HepG2 (cell line): ENCODE measurements at regions not wholly inside any gene's neighbourhood (a gene's known extent, or its start where the extent isn't known, plus 50 kb on each side); places are given as distances from the start of the nearest gene placed in this dataset.
A peak's percentile ranks its signal among the peaks of the same experiment; 100 is the strongest.

Experiments used
- ATAC-seq: fragments of 200-7000 bp; cut with Tn5 transposase; 3 replicates; pipeline ENCODE4 v1.9.1; 2020; ENCODE audit warnings: mild to moderate bottlenecking, moderate library complexity
- BruUV-seq: library from RNA; stranded (reverse); fragments of 400-500 nt; replicated peaks from 2 replicates; lab custom pipeline; 2021; lab: Mats Ljungman, UMichigan
- CTCF ChIA-PET: fragments of 300-600 bp; formaldehyde crosslinking; extraction: SDS; loops from one replicate; lab custom pipeline; 2021; ENCODE audit warnings: low total read pairs, inconsistent platforms, low intra/inter-chr PET ratio; lab: Yijun Ruan, JAX
- POLR2A ChIA-PET: fragments of 350-600 bp; sonication (Branson Sonifier 250); formaldehyde crosslinking; loops from one replicate; lab custom pipeline; 2020; ENCODE audit warnings: antibody characterized with exemption, inconsistent platforms; lab: Yijun Ruan, JAX
- DNase-seq: peaks from one replicate; pipeline ENCODE4 v3.0.0-alpha.2; 2015; ENCODE audit warnings: low spot score
- FAIRE-seq: peaks from 3 replicates; lab custom pipeline; 2011; peaks lifted over from hg19 to GRCh38; lab: Jason Lieb, UNC
- H2AFZ ChIP-seq: one replicate; pipeline ENCODE4 v1.6.1; 2011; ENCODE audit warnings: low read length, inconsistent platforms
- H3K27ac ChIP-seq: fragments of 300-600 bp; 3 replicates; pipeline ENCODE4 v1.8.0; 2011; ENCODE audit warnings: mixed run types, mild to moderate bottlenecking, mixed read lengths, low read length, inconsistent platforms; ENCODE audit not compliant: insufficient read depth; ENCODE audit errors: extremely low read length
- H3K27me3 ChIP-seq, 2 experiments: fragments of 200-600 bp in 1 of 2; 2 replicates in 1 of 2; 3 replicates in 1 of 2; pipeline versions ENCODE4 v1.6.0 to v1.8.0; 2011; ENCODE audit warnings: low read length in 2 of 2, mild to moderate bottlenecking in 2 of 2, moderate library complexity in 2 of 2, inconsistent platforms in 1 of 2; ENCODE audit not compliant: insufficient read depth in 2 of 2, control insufficient read depth in 1 of 2
- H3K36me3 ChIP-seq, 2 experiments: fragments of 200-600 bp in 1 of 2; replicated peaks in 1 of 2; 2 replicates in 1 of 2; 3 replicates in 1 of 2; pipeline versions ENCODE4 v1.5.1 to v1.8.0; 2011; ENCODE audit warnings: low read length in 2 of 2, inconsistent platforms in 1 of 2; ENCODE audit not compliant: insufficient read depth in 2 of 2, control insufficient read depth in 1 of 2
- H3K4me1 ChIP-seq: 2 replicates; pipeline ENCODE4 v1.5.1; 2012; ENCODE audit warnings: low read length, inconsistent platforms; ENCODE audit not compliant: insufficient read depth
- H3K4me2 ChIP-seq: 2 replicates; pipeline ENCODE4 v1.6.0; 2011; ENCODE audit warnings: low read depth, low read length, inconsistent platforms
- H3K4me3 ChIP-seq, 3 experiments: fragments of 200-600 bp in 1 of 3; sonication (generic), shearing (Covaris generic) in 1 of 3; replicated peaks in 1 of 3; 2 replicates each; pipeline ENCODE4 v1.5.1; 2011 to 2016; ENCODE audit warnings: low read length in 3 of 3, inconsistent platforms in 2 of 3, low read depth in 2 of 3, mild to moderate bottlenecking in 2 of 3, control low read depth in 1 of 3, mixed read lengths in 1 of 3; ENCODE audit not compliant: insufficient read depth in 1 of 3
- H3K79me2 ChIP-seq: one replicate; pipeline ENCODE4 v1.6.1; 2011; ENCODE audit warnings: low read length, inconsistent platforms; ENCODE audit not compliant: insufficient read depth
- H3K9ac ChIP-seq: 2 replicates; pipeline ENCODE4 v1.6.0; 2011; ENCODE audit warnings: mild to moderate bottlenecking, low read depth, low read length, inconsistent platforms; ENCODE audit not compliant: insufficient read depth
- H3K9me3 ChIP-seq: 2 replicates; pipeline ENCODE4 v1.5.1; 2012; ENCODE audit warnings: mild to moderate bottlenecking, low read length
- H4K20me1 ChIP-seq: 2 replicates; pipeline ENCODE4 v1.6.0; 2011; ENCODE audit warnings: inconsistent platforms, mild to moderate bottlenecking, low read length, moderate library complexity; ENCODE audit not compliant: insufficient read depth
- CBFB ChIP-seq: sonication (generic); formaldehyde crosslinking; IDR thresholded peaks from 2 replicates; pipeline ENCODE4 v1.4.0; 2020; ENCODE audit warnings: missing genetic modification reagents
- HNF4A ChIP-seq: sonication (generic); formaldehyde crosslinking; IDR thresholded peaks from 2 replicates; pipeline ENCODE4 v1.4.0; 2020; ENCODE audit warnings: missing genetic modification reagents
- SKI ChIP-seq: fragments of 450-650 bp; IDR thresholded peaks from one replicate; pipeline ENCODE4 v1.6.1; 2018; ENCODE audit warnings: mild to moderate bottlenecking; ENCODE audit not compliant: partially characterized antibody
- ZNF138 ChIP-seq: sonication (generic); formaldehyde crosslinking; IDR thresholded peaks from 2 replicates; pipeline ENCODE4 v1.5.0; 2020; ENCODE audit warnings: mild to moderate bottlenecking, low read depth, missing genetic modification reagents
- ZNF282 ChIP-seq: fragments of 450-650 bp; IDR thresholded peaks from 2 replicates; pipeline ENCODE4 v1.6.1; 2018; ENCODE audit not compliant: partially characterized antibody
- WGBS: methylation state at CpG from one replicate; pipeline ENCODE4 v1.1.6; 2017; ENCODE audit warnings: low lambda C conversion rate; 5-methylcytosine and 5-hydroxymethylcytosine counted together
- in situ Hi-C: cut with HindIII; loops from 2 replicates; pipeline ENCODE4 v1.10.0; 2017; ENCODE audit warnings: low pct_unique_long_range_greater_than_20kb; ENCODE audit not compliant: extremely low pct_ligation_motif_present
- intact Hi-C: fragments of 100-400 bp; cut with micrococcal nuclease; formaldehyde crosslinking; loops from one replicate; pipeline ENCODE4 v1.10.0; 2022; ENCODE audit not compliant: unreplicated experiment
- TF ChIP-seq, protein P1 (sequence below), 2 experiments: sonication (generic) in 1 of 2; formaldehyde crosslinking in 1 of 2; IDR thresholded peaks; 2 replicates each; pipeline versions ENCODE4 v1.6.1 to v1.9.0; 2014 to 2022; ENCODE audit warnings: antibody characterized with exemption in 1 of 2, borderline replicate concordance in 1 of 2, inconsistent platforms in 1 of 2, low read depth in 1 of 2, missing genetic modification reagents in 1 of 2

- TF ChIP-seq, protein P1, sequence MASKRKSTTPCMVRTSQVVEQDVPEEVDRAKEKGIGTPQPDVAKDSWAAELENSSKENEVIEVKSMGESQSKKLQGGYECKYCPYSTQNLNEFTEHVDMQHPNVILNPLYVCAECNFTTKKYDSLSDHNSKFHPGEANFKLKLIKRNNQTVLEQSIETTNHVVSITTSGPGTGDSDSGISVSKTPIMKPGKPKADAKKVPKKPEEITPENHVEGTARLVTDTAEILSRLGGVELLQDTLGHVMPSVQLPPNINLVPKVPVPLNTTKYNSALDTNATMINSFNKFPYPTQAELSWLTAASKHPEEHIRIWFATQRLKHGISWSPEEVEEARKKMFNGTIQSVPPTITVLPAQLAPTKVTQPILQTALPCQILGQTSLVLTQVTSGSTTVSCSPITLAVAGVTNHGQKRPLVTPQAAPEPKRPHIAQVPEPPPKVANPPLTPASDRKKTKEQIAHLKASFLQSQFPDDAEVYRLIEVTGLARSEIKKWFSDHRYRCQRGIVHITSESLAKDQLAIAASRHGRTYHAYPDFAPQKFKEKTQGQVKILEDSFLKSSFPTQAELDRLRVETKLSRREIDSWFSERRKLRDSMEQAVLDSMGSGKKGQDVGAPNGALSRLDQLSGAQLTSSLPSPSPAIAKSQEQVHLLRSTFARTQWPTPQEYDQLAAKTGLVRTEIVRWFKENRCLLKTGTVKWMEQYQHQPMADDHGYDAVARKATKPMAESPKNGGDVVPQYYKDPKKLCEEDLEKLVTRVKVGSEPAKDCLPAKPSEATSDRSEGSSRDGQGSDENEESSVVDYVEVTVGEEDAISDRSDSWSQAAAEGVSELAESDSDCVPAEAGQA (IDR thresholded peaks at IDR 0.05; ENCODE audit: low read depth): no peak
- TF ChIP-seq, protein P1 (CRISPR knock-in tag; IDR thresholded peaks at IDR 0.05; ENCODE audit: borderline replicate concordance): no peak
Observed at GRCh38 chr5:96252596-96252995, 180.5 kb downstream of the PCSK1 start (continued).

GRCh38 chr5:96250782-96251181, 182.3 kb downstream of the PCSK1 start:
- in situ Hi-C loops: no loop called here
- no peaks in the 10 kb centered on the region for H3K9me3 ChIP-seq
- no peak for TF ChIP-seq ZNF138 (CRISPR knock-in tag)
- TF ChIP-seq ZNF282: no peak
- no peak for TF ChIP-seq SKI
- TF ChIP-seq HNF4A (CRISPR knock-in tag): 0 out of 2 replicates have a peak, but pooled peaks have one; percentile 21
- TF ChIP-seq CBFB (CRISPR knock-in tag): no peak
- DNase-seq: no peak
- H3K4me3 ChIP-seq: no peak overlapping the region
- no peaks in the 10 kb centered on the region for H3K36me3 ChIP-seq
- H3K27me3 ChIP-seq: no peaks in the 10 kb centered on the region
- ChIA-PET POLR2A (interaction anchor here (1.1 kb wide), 1 partner anchor 64 kb away, joined by 3 read pairs; no protein-coding TSS in a partner anchor), CTCF (no interaction called here)
- no peak for ATAC-seq
- no peak for FAIRE-seq
- H3K4me2 ChIP-seq: no peak overlapping the region
- peaks cover 51% of the 10 kb centered on the region for H3K4me1 ChIP-seq
- no peak overlapping the region for H3K9ac ChIP-seq
- intact Hi-C loops: no loop called here
- 80% methylated on average over 2 of the region's 2 CpGs for WGBS
- no peaks in the 10 kb centered on the region for H4K20me1 ChIP-seq
- no TSS peak for BruUV-seq
- no peak overlapping the region for H2AFZ ChIP-seq
- H3K27ac ChIP-seq: no peak overlapping the region
- no peaks in the 10 kb centered on the region for H3K79me2 ChIP-seq
